ENCODE measurements at regions not wholly inside any gene's neighbourhood (a gene's known extent, or its start where the extent isn't known, plus 50 kb on each side); places are given as distances from the start of the nearest gene placed in this dataset.

GRCh38 chr10:10804061-10804460 lies 213.6 kb upstream of the CELF2 start:
- no peak for TF ChIP-seq POLR2A (IDR thresholded peaks at IDR 0.05; ENCODE audit: low read length)
- no peak for TF ChIP-seq GATA1 (IDR thresholded peaks at IDR 0.05; ENCODE audit: low read depth, low read length)
